ENCODE measurements at regions not wholly inside any gene's neighbourhood (a gene's known extent, or its start where the extent isn't known, plus 50 kb on each side); places are given as distances from the start of the nearest gene placed in this dataset.

- Histone ChIP-seq H3K36me3 (no peaks in the 10 kb centered on the region), H3K4me3 (no peak overlapping the region), H3K4me1 (no peaks in the 10 kb centered on the region), H3K27ac (no peak overlapping the region), H3K27me3 (ENCODE audit: low read depth) (no peaks in the 10 kb centered on the region), H3K9me3 (no peaks in the 10 kb centered on the region)
- ATAC-seq (no peak), DNase-seq (no peak)
- intact Hi-C loops (cut with DNase I): no loop called here
- no peak for TF ChIP-seq CTCF (IDR thresholded peaks at IDR 0.05)
Observed at GRCh38 chrX:125954236-125954635, 211.9 kb downstream of the DCAF12L2 start.

GRCh38 chrX:125977851-125978250, 188.2 kb downstream of the DCAF12L2 start:
- H3K9me3 ChIP-seq: no peaks in the 10 kb centered on the region
- no peaks in the 10 kb centered on the region for H3K36me3 ChIP-seq
- H3K4me3 ChIP-seq: no peak overlapping the region
- H3K4me1 ChIP-seq: no peaks in the 10 kb centered on the region
- no peak overlapping the region for H3K27ac ChIP-seq
- intact Hi-C loops (cut with DNase I): no loop called here
- ATAC-seq: no peak
- no peak for DNase-seq
- TF ChIP-seq CTCF (IDR thresholded peaks at IDR 0.05): no peak
- no peaks in the 10 kb centered on the region for H3K27me3 ChIP-seq (ENCODE audit: low read depth)

DNA sequence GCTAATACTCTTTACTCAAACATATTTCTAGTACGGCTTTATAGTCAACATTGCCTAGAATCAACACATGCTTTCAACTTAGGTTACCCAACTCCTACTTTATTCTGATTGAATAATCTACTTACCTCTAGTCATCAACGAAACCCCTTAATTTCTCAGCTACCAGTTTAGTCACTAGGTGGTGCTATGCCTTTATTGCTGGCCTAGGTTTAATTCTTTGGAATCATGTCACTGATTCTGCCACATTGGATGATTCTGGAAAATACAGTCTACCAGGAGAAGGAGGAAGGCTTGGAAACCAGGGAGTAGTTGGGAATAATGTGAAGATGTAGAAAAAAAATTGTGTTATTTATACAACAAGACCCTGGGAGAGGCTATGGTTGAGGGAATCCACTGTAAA, 167.7 kb downstream of the DCAF12L2 start:
- Histone ChIP-seq H3K36me3 (no peaks in the 10 kb centered on the region), H3K9me3 (no peaks in the 10 kb centered on the region), H3K27me3 (ENCODE audit: low read depth) (no peaks in the 10 kb centered on the region), H3K4me3 (no peak overlapping the region), H3K4me1 (no peaks in the 10 kb centered on the region), H3K27ac (no peak overlapping the region)
- ATAC-seq: no peak
- DNase-seq: no peak
- intact Hi-C loops (cut with DNase I): no loop called here
- peak; percentile 23 for TF ChIP-seq CTCF (IDR thresholded peaks at IDR 0.05)

GRCh38 chrX:126027229-126027628, 138.9 kb downstream of the DCAF12L2 start:
- no peak overlapping the region for H3K27ac ChIP-seq
- TF ChIP-seq CTCF (IDR thresholded peaks at IDR 0.05): no peak
- no peaks in the 10 kb centered on the region for H3K9me3 ChIP-seq
- no peaks in the 10 kb centered on the region for H3K4me1 ChIP-seq
- ATAC-seq (no peak), DNase-seq (no peak)
- intact Hi-C loops (cut with DNase I): no loop called here
- H3K27me3 ChIP-seq (ENCODE audit: low read depth): no peaks in the 10 kb centered on the region
- H3K4me3 ChIP-seq: no peak overlapping the region
- H3K36me3 ChIP-seq: no peaks in the 10 kb centered on the region

- no peaks in the 10 kb centered on the region for H3K27me3 ChIP-seq (ENCODE audit: low read depth)
- H3K36me3 ChIP-seq: no peaks in the 10 kb centered on the region
- intact Hi-C loops (cut with DNase I): no loop called here
- H3K4me3 ChIP-seq: no peak overlapping the region
- no peak for TF ChIP-seq CTCF (IDR thresholded peaks at IDR 0.05)
- no peaks in the 10 kb centered on the region for H3K9me3 ChIP-seq
- no peak for ATAC-seq
- DNase-seq: no peak
- H3K4me1 ChIP-seq: no peaks in the 10 kb centered on the region
- H3K27ac ChIP-seq: no peak overlapping the region
Observed at GRCh38 chrX:126030021-126030420, 136.1 kb downstream of the DCAF12L2 start.

- DNase-seq: no peak
- intact Hi-C loops (cut with DNase I): no loop called here
- no peaks in the 10 kb centered on the region for H3K36me3 ChIP-seq
Observed at GRCh38 chrX:126063984-126064383, 102.1 kb downstream of the DCAF12L2 start.

More at GRCh38 chrX:126063984-126064383, 102.1 kb downstream of the DCAF12L2 start:
- Histone ChIP-seq H3K9me3 (no peaks in the 10 kb centered on the region), H3K27me3 (ENCODE audit: low read depth) (no peaks in the 10 kb centered on the region), H3K4me1 (no peaks in the 10 kb centered on the region), H3K27ac (no peak overlapping the region), H3K4me3 (no peak overlapping the region)
- no peak for ATAC-seq
- TF ChIP-seq CTCF (IDR thresholded peaks at IDR 0.05): no peak

All from lower lobe of right lung (tissue), 2 donors.